ENCODE measurements at regions not wholly inside any gene's neighbourhood (a gene's known extent, or its start where the extent isn't known, plus 50 kb on each side); places are given as distances from the start of the nearest gene placed in this dataset.

GRCh38 chr6:138663892-138664291, 109.7 kb upstream of the CCDC28A start:
- H3K23ac ChIP-seq (ENCODE audit: insufficient read length): no peak overlapping the region
- TF ChIP-seq JUND (IDR thresholded peaks at IDR 0.05; ENCODE audit: low read length) (no peak), SIX5 (IDR thresholded peaks at IDR 0.05; ENCODE audit: low read depth, low read length) (no peak), NANOG (IDR thresholded peaks at IDR 0.05; ENCODE audit: insufficient read depth, low read depth, low read length, poor library complexity, severe bottlenecking) (no peak), SP2 (IDR thresholded peaks at IDR 0.05; ENCODE audit: low read length) (no peak), CTBP2 (IDR thresholded peaks at IDR 0.05; ENCODE audit: borderline replicate concordance, insufficient read depth, insufficient read length, low read length) (no peak), KDM4A (IDR thresholded peaks at IDR 0.05; ENCODE audit: low read depth, low read length, severe bottlenecking) (no peak), CHD2 (IDR thresholded peaks at IDR 0.05; ENCODE audit: low read length) (no peak), JUN (IDR thresholded peaks at IDR 0.05; ENCODE audit: low read depth, low read length) (no peak), ZNF274 (IDR thresholded peaks at IDR 0.05; ENCODE audit: borderline replicate concordance, extremely low read depth, low read length) (no peak), MAX (IDR thresholded peaks at IDR 0.05) (no peak), POLR2A (IDR thresholded peaks at IDR 0.05; ENCODE audit: control extremely low read depth in 1 of 2, low read depth in 2 of 2, low read length in 2 of 2) (no peak), CREB1 (IDR thresholded peaks at IDR 0.05) (no peak)
- H3K4me1 ChIP-seq (replicated peaks in 1 of 4; ENCODE audit: control insufficient read depth in 3 of 4, insufficient read depth in 4 of 4, low read length in 3 of 4): no peaks in the 10 kb centered on the region
- H3K56ac ChIP-seq (replicated peaks; ENCODE audit: insufficient read length, low read depth, low read length): no peak overlapping the region
- no peak overlapping the region for H3K18ac ChIP-seq (ENCODE audit: extremely low read depth, low read length)
- H4K20me1 ChIP-seq (replicated peaks in 1 of 2; ENCODE audit: control insufficient read depth in 1 of 2, insufficient read depth in 2 of 2, low read length in 2 of 2): peaks cover 0 to 2% of the 10 kb centered on the region in 2 experiments
- no peak overlapping the region for H2BK5ac ChIP-seq (ENCODE audit: low read depth, low read length)
- H3K4ac ChIP-seq (replicated peaks; ENCODE audit: insufficient read length, low read depth, low read length): no peak overlapping the region
- H3K4me2 ChIP-seq (ENCODE audit: insufficient read depth in 1 of 2, low read depth in 2 of 2, low read length in 2 of 2): no peak overlapping the region
- no peaks in the 10 kb centered on the region for H3K36me3 ChIP-seq (ENCODE audit: control insufficient read depth in 2 of 4, insufficient read depth in 4 of 4, low read length in 3 of 4)
- 93% methylated on average over 2 of the region's 2 CpGs; no CpG with 5 or more reads in 1 of the 2 experiments for WGBS, 2 experiments (ENCODE audit: extremely low coverage in 1 of 2, insufficient coverage in 1 of 2, insufficient read length in 1 of 2, insufficient replicate concordance in 2 of 2, low coverage in 1 of 2, low lambda C conversion rate in 2 of 2, missing lambda C conversion rate in 1 of 2)
- H3K27ac ChIP-seq (ENCODE audit: low read depth, low read length): no peak overlapping the region
- H4K91ac ChIP-seq (replicated peaks; ENCODE audit: insufficient read length, low read length): no peak overlapping the region
- FAIRE-seq (no peak), DNase-seq (ENCODE audit: low read depth in 1 of 2, low spot score in 2 of 2) (no peak)
- POLR2A ChIA-PET (ENCODE audit: partially characterized antibody): no interaction called here
- no peak overlapping the region for H2BK20ac ChIP-seq (ENCODE audit: low read length)
- H3K4me3 ChIP-seq (ENCODE audit: extremely low read depth in 1 of 4, insufficient read depth in 2 of 4, low read depth in 3 of 4, low read length in 4 of 4): no peak overlapping the region
- H4K5ac ChIP-seq (ENCODE audit: insufficient read length, low read depth, low read length): no peak overlapping the region
- no peak overlapping the region for H2BK120ac ChIP-seq (replicated peaks; ENCODE audit: low read depth, low read length)
- no peaks in the 10 kb centered on the region for H3K23me2 ChIP-seq (ENCODE audit: low read depth, low read length)
- H4K8ac ChIP-seq (ENCODE audit: extremely low read depth, insufficient read depth, low read length): no peak overlapping the region
- no peaks in the 10 kb centered on the region for H3K27me3 ChIP-seq (replicated peaks in 1 of 4; ENCODE audit: control insufficient read depth in 3 of 4, extremely low read depth in 1 of 4, insufficient read depth in 3 of 4, low read length in 3 of 4)
- no peak overlapping the region for H2AK5ac ChIP-seq (ENCODE audit: low read depth, low read length)
- no peak overlapping the region; a peak in 1 of 7 replicates for H3K9ac ChIP-seq (replicated peaks in 1 of 4; ENCODE audit: extremely low read depth in 1 of 4, low read depth in 3 of 4, low read length in 3 of 4)
- no peak overlapping the region for H3K14ac ChIP-seq (ENCODE audit: insufficient read length)
- peaks cover 0 to 49% of the 10 kb centered on the region in 2 experiments; a peak in 2 of 4 replicates for H3K79me2 ChIP-seq (ENCODE audit: control insufficient read depth in 1 of 2, insufficient read depth in 2 of 2, low read length in 2 of 2)
- 0 out of 2 replicates have a peak, but pooled peaks cover 3% of the 10 kb centered on the region for H3K79me1 ChIP-seq (ENCODE audit: low read depth, low read length)
- CTCF ChIA-PET (ENCODE audit: partially characterized antibody): interaction anchor here (1.1 to 2.0 kb wide), 6 partner anchors 28 to 109 kb away, joined by 3 to 6 read pairs (median 4); no protein-coding TSS in a partner anchor
- no peak overlapping the region for H2BK12ac ChIP-seq (ENCODE audit: low read depth, low read length)
- H3K9me3 ChIP-seq (ENCODE audit: insufficient read depth in 2 of 2, low read depth in 1 of 2, low read length in 1 of 2): no peaks in the 10 kb centered on the region
- no peak overlapping the region for H2BK15ac ChIP-seq (ENCODE audit: low read length)
- H2AFZ ChIP-seq (ENCODE audit: low read length): no peak overlapping the region
